Pulmonary artery endothelial cell (primary cell): ENCODE measurements at regions not wholly inside any gene's neighbourhood (a gene's known extent, or its start where the extent isn't known, plus 50 kb on each side); places are given as distances from the start of the nearest gene placed in this dataset.

Experiments
- DNase-seq: peaks from one replicate; pipeline ENCODE4 v3.0.0-alpha.2; 2011; ENCODE audit warnings: low read depth, low spot score

DNA sequence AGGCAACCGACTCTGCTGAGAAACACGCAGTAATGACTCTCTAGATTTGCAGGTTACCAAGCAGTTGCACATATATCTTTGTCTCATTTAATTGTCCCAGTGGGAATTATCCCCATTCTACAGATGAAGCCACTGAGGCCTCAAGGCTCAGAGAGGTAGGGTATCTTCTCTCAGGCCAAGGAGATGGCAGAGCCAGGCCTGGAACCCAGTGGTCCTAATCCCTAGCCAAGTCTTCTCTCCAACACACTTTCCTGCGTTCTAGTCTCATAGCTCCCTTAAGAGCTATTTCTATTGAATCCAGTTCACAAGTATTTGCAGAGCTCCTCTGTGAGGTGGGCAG, 181.3 kb upstream of the BCOR start:
- DNase-seq = no peak

DNA sequence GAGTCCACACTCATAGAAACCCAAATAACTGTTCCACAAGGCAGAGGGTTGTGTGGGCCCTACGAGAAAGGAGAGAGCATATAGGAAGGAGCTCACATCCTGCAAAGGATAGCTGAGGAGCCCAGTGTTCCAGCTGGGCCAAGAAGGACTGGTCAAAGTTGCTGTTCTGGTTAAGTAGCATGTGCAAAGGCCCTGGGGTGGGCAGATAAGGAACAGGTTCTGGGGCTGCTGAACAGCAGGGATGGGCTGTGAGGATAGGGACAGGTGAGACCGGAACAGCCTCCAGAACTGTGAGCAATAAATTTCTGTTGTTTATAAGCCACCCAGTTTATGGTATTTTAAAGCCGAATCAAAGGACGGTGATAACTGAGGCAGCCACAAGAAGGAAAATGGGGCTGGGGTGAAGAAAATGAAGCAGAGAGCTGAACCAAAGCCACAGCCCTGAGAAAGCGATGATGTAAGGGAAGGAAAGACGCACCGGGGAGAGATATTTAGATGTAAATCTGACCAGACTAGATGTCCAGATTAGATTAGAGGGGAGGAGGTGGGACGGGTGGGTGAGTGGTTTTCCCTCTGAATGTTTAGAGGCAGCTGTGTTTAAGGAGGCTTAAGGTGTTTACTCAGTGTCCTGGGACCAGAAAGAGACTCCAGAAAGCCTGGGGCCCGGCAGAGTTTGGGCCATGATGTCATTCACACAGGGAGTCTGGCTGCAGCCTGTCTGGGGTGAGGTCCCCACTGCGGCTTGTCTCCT, 180.8 kb upstream of the BCOR start:
- no peak for DNase-seq

DNA sequence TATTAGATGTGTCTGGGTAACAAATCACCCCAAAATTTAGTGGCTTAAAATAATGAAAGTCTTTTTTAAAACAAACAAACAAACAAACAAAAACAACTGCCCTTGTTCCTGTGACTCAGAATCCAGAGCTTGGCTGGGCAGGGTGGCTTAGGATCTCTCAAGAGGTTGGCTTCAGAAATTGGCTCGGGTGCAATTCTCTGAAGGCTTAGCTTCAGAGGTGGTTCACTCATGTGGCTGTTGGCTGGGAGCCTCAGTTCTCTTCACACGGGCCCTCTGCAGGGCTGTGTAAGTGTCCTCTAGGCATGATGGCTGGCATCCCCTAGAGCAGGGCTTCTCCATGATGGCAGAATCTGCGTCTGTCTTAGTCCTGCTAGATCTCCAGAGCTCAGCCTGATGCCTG, 179.9 kb upstream of the BCOR start:
- no peak for DNase-seq

DNA sequence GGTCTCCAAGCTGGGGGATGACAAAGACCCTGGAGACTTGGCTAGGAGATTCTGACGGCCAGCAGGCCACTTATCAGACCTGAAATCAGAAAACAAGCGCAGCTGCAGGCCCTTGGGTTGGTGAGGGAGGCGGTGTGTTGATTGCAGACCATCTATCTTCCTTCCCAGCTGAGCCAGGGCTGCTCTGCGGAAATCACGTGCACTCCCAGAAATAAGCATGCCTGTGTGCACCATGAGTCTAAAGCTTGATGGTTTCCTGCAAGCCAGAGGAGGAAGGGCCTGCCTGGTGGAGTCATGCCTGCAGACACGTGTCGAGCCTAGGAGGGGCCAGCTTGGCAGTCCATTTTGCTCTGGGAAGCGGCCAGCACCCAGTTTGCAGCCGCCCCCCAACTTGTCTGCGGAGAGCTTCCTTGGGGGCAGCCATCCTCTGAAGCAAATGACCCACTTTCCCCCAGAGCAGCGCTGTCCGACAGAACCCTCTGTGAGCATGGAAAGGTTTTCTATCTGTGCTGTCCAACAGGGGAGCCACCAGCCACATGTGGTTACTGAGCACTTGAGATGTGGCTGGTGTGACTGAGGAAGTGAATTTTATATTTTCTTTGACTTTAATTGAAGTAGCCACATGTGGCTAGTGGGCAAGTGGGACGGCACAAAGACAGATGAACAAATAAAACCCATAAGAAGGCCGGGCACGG, 175.7 kb upstream of the BCOR start:
- DNase-seq = peak; percentile 76

DNA sequence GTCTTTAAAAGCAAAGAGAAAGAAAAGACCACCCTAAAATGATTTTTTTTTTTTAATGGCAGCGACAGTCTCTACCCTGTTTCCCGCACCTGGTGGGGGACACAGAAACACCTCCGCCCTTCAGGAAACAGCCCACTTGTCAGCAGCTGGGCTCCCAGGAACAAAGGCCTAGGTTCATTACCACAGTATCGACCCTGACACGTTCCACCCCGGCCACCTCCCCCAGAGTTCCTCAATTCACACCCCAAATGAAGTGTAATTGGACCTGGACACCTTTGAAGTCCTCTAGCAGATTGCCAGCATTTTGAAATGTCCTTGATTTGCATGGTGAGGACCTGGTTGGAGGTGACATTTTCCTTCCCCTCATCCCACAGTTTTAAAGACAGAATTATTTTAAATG, 175.0 kb upstream of the BCOR start:
- DNase-seq = no peak

DNA sequence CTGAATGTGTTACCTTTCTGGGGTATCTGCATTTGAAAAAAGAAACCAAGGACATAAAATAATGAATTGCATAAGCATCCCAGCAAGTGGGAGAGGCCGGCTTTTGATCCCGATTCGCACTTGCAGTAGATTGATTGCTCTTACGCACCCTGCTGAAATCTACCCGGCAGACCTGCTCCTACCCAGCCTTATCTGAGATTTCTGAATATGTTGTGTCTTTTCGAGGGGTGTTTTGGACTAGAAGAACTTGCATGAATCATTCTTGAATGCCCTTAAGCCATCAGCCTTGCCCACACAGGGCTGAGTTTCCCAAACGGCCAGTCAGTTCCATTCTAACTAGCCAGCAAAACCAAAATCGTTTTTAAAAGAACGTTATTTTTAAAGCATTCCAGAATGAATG, 174.4 kb upstream of the BCOR start:
- no peak for DNase-seq

DNA sequence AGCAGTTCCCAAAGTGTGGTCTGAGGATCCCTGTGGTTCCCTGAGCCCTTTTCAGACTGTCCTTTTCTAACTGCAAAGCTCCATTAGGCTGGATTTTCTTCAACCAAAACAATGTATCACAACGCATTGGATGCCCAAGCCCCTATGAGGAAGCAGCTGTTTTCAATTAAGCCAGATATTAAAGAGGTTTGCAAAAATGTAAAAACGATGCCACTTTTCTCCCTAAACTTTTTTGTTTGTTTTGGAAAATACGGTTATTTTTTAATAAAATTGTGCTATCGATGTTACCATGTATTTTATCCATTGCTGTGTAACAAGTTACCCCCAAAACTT, 170.4 kb upstream of the BCOR start:
- no peak for DNase-seq

DNA sequence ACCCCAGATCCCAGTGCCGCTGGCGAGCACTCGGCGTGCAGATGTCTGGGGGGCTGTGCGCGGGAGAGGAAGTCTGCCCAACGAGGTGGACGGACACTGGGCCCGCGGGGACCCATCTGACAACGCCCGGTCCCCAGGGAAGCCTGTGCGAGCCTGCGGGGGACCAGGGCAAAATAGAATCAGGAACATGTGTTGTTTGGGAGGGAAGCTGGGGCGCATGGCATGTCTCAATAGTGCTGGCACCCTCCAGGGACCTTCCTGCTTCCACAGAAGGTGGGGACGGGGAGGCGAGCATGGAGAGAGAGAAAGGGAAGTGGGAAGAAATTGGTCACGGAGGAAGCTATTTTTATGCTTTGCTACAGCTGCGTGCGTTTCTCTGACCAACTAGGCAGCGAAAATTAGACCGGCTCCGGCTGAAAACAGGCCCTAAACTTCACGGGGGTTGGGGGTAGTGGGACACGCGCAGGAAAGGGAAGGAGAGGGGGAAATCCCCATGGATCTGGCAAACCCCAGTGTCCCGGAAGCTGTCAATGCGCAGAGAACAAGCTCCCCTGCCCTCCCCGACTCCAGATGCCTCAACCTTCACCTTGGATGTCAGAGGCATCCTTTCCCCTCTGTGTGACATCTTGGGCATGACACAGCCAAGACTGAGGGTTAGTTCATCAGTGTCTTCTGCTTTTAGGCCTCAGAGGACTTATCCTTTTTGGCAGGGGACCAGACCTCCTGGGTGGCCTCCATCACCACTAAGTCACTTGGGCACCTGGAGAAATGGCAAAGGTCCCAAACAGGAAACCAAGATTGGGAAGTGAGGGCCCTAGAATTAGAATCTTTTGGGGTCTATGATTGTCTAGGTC, 169.8 kb upstream of the BCOR start:
- no peak for DNase-seq

DNA sequence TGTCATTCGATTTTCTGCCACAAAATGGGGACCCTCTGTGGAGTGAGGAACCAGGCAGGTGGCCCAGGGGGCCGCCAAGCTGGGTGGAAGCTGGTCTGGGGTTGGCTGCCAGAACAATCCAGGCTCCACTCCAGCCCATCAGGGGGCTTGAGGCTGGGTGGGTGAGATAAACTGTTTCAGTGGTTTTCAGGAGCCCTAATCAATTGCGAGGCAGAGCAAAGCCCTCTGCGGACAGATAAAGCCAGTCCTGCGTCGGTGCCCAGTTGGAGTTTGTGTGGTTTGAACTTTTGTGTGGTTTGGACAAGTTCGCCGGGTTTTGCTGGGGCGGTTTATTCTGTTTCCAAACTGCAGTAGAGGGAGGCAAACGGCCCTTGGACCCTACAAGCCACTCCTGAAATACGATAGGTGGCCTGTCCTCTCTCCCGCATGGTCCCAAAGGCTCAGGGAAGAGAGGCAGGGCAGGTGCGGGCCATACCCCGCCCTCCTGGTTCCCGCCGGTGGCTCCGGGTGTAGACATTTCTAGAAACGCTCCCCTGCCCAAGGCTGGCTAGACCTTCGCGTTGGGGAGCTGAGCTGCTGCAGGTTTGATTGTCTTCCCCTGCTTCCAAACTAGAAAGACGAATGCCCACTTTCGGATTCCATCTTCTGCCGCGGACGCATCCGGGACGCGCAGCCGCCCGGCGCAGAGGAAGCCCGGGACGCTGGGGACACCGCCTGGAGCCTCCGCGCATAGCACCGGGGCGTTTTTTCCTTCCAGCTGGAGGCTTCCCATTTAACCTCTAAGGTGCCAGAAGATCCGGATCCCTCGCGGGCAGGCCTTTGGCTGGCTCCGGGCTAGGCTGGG, 169.0 kb upstream of the BCOR start:
- DNase-seq = no peak

DNA sequence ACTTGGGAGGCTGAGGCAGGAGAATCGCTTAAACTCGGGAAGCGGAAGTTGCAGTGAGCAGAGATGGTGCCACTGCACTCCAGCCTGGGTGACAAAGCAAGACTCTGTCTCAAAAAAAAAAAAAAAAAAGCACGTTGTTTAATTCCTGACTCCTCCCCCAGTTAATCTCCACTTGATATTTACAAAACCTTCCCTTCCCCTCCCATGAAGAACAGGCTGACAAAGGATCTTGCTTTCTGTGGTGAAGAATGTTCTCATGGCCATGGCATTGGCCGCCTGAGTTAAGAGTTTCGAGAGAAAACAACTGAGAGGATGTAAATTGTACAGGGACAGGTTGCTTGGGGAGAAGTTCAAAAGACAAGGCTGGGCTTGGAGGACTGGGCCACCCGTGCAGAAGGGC, 168.2 kb upstream of the BCOR start:
- no peak for DNase-seq

DNA sequence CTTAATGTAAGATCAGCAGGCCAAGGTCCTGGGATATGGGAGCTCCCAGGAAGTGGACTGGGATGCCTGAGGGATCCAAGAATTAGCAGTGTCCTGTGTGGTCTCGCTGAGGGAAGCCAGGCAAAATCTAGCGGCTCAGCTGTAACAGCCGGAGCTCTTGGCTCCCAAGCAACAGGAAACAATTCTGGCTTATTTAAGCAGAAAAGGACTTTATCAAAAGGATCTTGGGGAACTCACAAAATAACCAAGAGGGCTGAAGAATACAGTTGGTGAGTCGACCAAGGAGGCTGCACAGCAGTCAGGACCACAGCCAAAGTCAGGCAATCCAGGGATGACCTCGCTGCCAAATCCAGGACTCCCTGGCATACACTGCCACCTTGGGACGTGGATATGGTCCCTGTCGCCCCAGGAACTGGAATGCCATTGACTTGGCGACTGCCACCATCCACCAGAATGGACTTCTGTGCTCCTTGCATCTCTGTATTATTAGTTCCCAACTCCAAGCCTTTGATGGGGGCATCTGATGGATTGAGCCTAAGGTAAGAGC, 165.3 kb upstream of the BCOR start:
- DNase-seq = no peak

DNA sequence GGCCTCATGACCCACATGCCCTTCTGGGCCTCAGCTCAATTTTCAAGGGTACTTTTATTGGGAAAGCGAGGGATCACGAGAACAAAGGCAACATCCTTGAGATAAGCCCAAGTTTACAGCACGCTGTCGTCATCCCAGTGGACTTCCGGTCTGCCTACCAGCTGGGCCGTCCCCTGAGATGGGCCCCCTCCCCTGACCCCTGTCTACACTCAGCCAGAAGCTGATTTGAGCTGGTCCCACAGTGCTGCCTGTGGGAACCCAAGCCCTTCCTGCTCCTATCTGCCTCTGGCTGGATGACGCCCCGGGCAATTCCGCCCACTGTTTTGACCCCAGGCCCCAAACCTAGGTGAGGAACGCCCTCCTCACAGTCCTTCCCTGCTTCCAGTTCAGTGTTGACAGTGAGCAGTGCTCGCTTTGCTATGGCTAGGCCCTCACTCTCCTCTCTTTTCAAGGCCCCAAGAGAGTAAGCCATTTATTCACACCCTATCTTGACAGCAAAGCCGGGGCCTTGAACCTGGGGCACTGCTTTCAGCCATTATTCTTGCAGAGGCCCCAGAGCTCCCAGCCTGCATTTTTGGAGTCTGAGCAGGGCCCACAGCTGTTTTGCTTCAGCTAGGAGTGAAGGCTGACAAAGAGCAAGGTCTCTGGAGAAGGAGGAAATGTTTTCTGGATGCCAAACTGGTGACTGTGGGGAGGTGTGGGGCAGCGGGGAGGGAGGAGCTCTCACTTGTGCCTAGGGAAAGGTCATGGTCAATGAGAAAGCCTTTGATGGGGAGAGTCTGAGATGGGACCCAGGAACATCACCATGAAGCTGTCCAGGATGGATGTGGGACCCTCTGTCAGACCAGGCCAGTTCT, 164.6 kb upstream of the BCOR start:
- no peak for DNase-seq

DNA sequence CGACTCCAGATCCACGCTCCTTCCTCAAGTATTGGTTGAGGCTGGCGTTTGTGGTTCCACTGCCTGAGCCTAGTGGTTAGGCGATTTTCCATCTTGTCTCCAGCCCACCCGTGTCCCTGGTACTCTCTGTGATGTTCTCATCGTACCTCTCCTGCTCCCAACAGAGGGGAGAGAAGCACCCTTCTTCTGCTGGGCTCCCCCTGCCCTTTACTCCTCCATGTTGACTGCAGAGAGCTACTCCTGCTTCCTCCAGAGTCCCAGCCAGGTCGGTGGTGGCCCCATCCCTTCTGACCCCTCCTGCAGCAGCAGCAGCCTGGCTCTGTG, 164.0 kb upstream of the BCOR start:
- no peak for DNase-seq

DNA sequence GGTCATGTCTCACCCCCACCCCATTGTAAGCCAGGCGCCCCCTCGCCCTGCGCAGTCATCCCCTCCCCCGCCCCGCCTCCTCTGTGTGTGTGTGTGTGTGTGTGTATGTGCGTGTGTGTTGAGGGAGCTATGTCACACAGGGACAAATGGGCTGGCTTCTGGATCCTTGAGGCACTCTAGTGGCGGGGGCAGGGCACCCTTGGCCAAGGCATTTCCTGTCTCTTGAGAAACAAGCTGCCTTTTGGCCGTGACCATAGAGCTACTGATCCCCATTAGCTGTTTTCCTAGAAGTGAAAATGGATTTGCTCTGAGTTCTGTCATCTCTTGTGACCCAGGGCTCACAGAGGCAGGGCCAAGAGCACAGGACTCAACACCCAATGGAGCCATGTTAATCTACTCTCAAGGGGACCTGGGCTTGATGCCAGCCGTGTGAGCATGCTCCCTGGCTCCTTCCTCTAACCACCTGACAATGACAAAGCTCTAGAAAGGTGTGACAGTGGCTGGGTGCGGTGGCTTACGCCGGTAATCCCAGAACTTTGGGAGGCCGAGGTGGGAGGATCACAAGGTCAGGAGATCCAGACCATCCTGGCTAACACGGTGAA, 162.5 kb upstream of the BCOR start:
- DNase-seq = no peak

DNA sequence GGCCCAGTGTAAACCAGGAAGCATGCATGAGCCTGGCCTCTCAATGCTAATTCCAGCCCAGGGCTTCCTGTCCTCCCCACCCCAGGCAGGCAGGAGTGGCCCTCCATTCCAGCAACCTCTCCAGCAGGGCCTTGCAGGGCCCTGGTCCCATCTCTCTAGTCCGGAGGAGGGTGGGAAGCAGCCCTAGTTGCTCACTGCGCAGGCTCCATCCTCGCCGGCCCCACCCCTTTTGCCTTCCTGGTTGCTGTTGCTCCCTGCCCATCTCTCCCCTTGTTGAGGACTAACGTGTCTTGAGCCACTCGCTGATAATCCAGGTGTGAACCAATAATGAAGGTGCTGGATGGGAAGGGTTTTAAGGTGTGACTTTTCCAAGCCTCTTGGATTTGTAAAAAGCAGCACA, 161.2 kb upstream of the BCOR start:
- no peak for DNase-seq

DNA sequence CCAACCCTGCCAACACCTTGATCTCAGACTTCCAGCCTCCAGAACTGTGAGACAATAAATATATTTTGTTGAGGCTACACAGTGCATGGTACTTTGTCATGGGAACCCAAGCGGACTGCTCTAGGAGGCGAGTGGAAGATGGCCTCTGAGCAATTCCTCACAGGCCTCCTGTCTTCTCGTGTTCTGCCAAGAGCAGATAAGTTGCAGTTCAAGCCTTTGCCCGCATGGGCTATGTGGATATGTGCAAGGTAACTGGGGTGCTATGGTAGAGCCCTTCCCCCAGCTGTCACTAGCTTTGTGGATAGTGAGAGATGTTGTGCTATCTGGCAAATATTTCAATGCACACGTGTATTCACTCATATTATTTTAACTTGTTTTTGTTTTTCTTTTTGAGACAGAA, 156.0 kb upstream of the BCOR start:
- DNase-seq = no peak

DNA sequence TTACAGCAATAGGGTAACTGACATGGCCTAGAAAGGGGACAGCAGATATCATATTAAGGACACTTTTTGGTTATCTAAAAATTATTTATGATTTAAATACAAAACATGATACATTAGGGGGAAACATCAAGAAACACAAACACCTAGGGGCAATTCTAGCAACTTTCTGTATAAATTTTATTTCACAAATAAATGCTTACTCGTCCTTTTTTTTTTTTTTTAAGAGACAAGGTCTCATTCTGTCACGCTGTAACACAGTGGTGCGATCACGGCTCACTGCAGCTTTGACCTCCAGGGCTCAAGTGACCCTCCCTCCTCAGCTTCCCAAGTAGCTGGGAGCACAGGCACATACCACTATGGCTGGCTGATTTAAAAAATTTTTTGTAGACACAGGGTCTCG, 151.8 kb upstream of the BCOR start:
- DNase-seq = no peak

DNA sequence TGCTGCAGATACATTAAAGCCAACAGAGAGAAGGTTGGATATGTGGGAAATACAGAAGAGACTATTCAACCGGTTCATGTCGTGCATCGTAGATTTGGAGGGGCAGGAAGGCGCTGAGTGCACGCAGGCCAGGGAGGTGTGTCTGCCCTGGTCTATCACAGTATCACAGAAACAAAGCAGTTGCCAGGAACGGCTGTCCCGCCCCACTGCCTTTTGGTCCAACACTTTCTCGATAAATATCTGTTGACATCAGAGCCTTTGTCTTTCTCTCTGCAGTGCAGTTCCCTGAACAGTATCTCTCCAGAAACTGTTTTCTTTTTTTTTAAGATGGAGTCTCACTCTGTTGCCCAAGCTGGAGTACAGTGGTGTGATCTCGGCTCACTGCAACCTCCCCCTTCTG, 151.1 kb upstream of the BCOR start:
- DNase-seq = no peak

DNA sequence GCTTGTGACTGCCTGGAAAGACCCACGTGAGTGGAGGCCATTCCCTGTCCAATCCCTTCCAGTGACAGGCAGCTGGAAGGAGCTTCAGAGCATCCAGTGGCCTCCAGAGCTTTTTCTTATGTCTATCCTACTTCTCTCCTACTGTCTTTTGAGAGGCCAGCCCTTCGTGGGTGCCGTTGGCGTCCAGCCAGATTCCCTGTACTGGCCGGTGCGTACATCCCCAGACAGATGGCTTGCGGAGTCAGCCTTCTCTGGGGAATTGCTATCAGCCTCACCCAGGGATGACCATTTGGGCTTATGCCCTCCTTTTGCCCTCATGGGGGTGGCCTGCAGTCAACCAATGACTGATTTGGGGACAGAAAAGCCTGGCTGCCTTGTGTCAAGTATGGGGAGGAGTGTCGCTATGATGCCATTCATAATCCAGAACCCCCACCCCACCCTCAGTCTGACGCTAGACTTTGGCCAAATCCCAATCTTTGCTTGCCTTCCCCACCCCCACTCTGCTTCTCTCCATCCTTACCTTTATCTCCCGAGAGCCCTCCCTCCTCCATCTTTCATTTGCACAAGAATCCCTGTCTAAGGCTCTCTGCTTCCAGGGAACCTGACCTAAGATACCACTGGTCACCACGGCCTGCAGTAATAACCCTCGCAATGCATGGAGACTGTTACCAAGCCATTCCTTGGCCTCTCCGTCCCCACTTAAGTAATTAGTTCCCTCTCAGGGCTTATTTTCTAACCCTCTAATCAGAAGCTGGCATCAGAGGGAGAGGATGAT, 150.3 kb upstream of the BCOR start:
- DNase-seq = no peak

DNA sequence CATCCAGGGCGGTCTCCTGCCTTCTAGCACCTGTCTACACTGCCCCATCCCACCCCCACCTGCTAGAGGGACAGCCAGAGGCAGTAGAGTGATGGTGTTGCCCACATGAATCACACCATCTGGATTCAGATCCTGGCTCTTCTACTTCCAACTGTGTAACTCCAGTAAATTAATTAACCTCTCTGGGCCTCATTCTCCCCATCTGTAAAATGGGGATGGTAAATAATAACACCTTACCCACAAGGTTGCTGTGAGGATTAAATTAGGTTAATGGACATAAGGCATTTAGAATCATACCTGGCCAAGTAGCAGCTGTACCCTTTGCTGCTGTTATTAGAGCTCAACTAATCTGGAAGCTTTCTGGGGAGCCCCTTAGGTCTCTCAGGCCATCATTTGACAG, 149.6 kb upstream of the BCOR start:
- DNase-seq = no peak
